SK-N-SH treated with all-trans-retinoic acid at 6 μM for 48 hours (cell line): ENCODE measurements at regions not wholly inside any gene's neighbourhood (a gene's known extent, or its start where the extent isn't known, plus 50 kb on each side); places are given as distances from the start of the nearest gene placed in this dataset.

Source experiments
- ATAC-seq: fragments of 200-7000 bp; cut with Tn5 transposase; 3 replicates; pipeline ENCODE4 v1.9.1; 2020; ENCODE audit warnings: mild to moderate bottlenecking, moderate library complexity
- ARNTL ChIP-seq: fragments of 450-650 bp; formaldehyde crosslinking; IDR thresholded peaks from 2 replicates; pipeline ENCODE4 v1.5.0; 2020; ENCODE audit warnings: low read depth, mild to moderate bottlenecking, moderate library complexity, borderline replicate concordance
- BACH2 ChIP-seq: fragments of 250-450 bp; sonication (Bioruptor Pico); IDR thresholded peaks from 2 replicates; pipeline ENCODE4 v1.9.0; 2021; ENCODE audit warnings: mild to moderate bottlenecking, borderline replicate concordance
- CREB5 ChIP-seq: fragments of 250-450 bp; sonication (Bioruptor Pico); IDR thresholded peaks from 2 replicates; pipeline ENCODE4 v1.5.1; 2020; ENCODE audit warnings: low read depth, mild to moderate bottlenecking, moderate library complexity
- CSDC2 ChIP-seq: fragments of 250-450 bp; sonication (Bioruptor Pico); IDR thresholded peaks from 2 replicates; pipeline ENCODE4 v1.5.0; 2020; ENCODE audit warnings: mild to moderate bottlenecking, moderate library complexity
- ESRRG ChIP-seq: fragments of 250-450 bp; sonication (Bioruptor Pico); IDR thresholded peaks from 2 replicates; pipeline ENCODE4 v1.6.1; 2021; ENCODE audit warnings: mild to moderate bottlenecking
- GLIS3 ChIP-seq: fragments of 250-450 bp; sonication (Bioruptor Pico); IDR thresholded peaks from 2 replicates; pipeline ENCODE4 v1.5.0; 2020; ENCODE audit warnings: mild to moderate bottlenecking, moderate library complexity
- ISL1 ChIP-seq: fragments of 250-450 bp; sonication (Bioruptor Pico); IDR thresholded peaks from 2 replicates; pipeline ENCODE4 v2.1.2; 2022; ENCODE audit warnings: mild to moderate bottlenecking, moderate library complexity
- OSR1 ChIP-seq: fragments of 250-450 bp; sonication (Bioruptor Pico); IDR thresholded peaks from 2 replicates; pipeline ENCODE4 v1.8.0; 2022; ENCODE audit warnings: moderate library complexity, mild to moderate bottlenecking, inconsistent platforms
- PATZ1 ChIP-seq: fragments of 250-450 bp; sonication (Bioruptor Pico); IDR thresholded peaks from 2 replicates; pipeline ENCODE4 v1.8.0; 2020; ENCODE audit warnings: mild to moderate bottlenecking, moderate library complexity, borderline replicate concordance
- POU6F1 ChIP-seq: fragments of 250-450 bp; sonication (Bioruptor Pico); IDR thresholded peaks from 2 replicates; pipeline ENCODE4 v1.8.0; 2021; ENCODE audit warnings: low read depth, mild to moderate bottlenecking, moderate library complexity, borderline replicate concordance
- PPARA ChIP-seq: fragments of 250-450 bp; sonication (Bioruptor Pico); IDR thresholded peaks from 2 replicates; pipeline ENCODE4 v1.5.0; 2020; ENCODE audit warnings: mild to moderate bottlenecking, borderline replicate concordance
- RARB ChIP-seq: fragments of 250-450 bp; sonication (Bioruptor Pico); IDR thresholded peaks from 2 replicates; pipeline ENCODE4 v1.8.0; 2021; ENCODE audit warnings: mild to moderate bottlenecking, moderate library complexity
- SNAI2 ChIP-seq: fragments of 250-450 bp; sonication (Bioruptor Pico); IDR thresholded peaks from 2 replicates; pipeline ENCODE4 v1.5.0; 2020; ENCODE audit warnings: mild to moderate bottlenecking, moderate library complexity
- TCF4 ChIP-seq: fragments of 250-450 bp; sonication (Bioruptor Pico); IDR thresholded peaks from 2 replicates; pipeline ENCODE4 v1.8.0; 2021; ENCODE audit warnings: mild to moderate bottlenecking, moderate library complexity, borderline replicate concordance
- TSHZ2 ChIP-seq: fragments of 250-450 bp; sonication (Bioruptor Pico); IDR thresholded peaks from 2 replicates; pipeline ENCODE4 v1.5.0; 2020; ENCODE audit warnings: mild to moderate bottlenecking, moderate library complexity
- ZFP30 ChIP-seq: fragments of 450-650 bp; formaldehyde crosslinking; IDR thresholded peaks from 2 replicates; pipeline ENCODE4 v1.5.0; 2022; ENCODE audit warnings: mild to moderate bottlenecking, moderate library complexity
- ZNF565 ChIP-seq: fragments of 450-650 bp; formaldehyde crosslinking; conservative IDR thresholded peaks from 2 replicates; pipeline ENCODE4 v1.5.0; 2020; ENCODE audit warnings: low read depth, mild to moderate bottlenecking, moderate library complexity
- ZNF70 ChIP-seq: fragments of 450-650 bp; formaldehyde crosslinking; IDR thresholded peaks from 2 replicates; pipeline ENCODE4 v1.5.0; 2020; ENCODE audit warnings: mild to moderate bottlenecking, moderate library complexity
- ZNF8 ChIP-seq: fragments of 450-650 bp; formaldehyde crosslinking; IDR thresholded peaks from 2 replicates; pipeline ENCODE4 v1.5.0; 2020; ENCODE audit warnings: mild to moderate bottlenecking, moderate library complexity

GRCh38 chr1:82790556-82790955 lies 989.8 kb downstream of the ADGRL2 start:
- TF ChIP-seq OSR1 (no peak), ISL1 (CRISPR knock-in tag) (no peak), ZNF565 (no peak), BACH2 (no peak), TCF4 (CRISPR knock-in tag) (no peak), TSHZ2 (CRISPR knock-in tag) (no peak), GLIS3 (CRISPR knock-in tag) (no peak), ZFP30 (CRISPR knock-in tag) (no peak)
- ATAC-seq: no peak

GRCh38 chr1:82788660-82789059 lies 987.9 kb downstream of the ADGRL2 start:
- ATAC-seq: no peak
- no peak for TF ChIP-seq ZFP30 (CRISPR knock-in tag)
- TF ChIP-seq SNAI2 (CRISPR knock-in tag): no peak
- TF ChIP-seq ZNF8 (CRISPR knock-in tag): no peak
- TF ChIP-seq TCF4 (CRISPR knock-in tag): no peak
- TF ChIP-seq PPARA: no peak
- TF ChIP-seq TSHZ2 (CRISPR knock-in tag): no peak
- TF ChIP-seq PATZ1 (CRISPR knock-in tag): no peak

GRCh38 chr1:82788038-82788437 lies 987.3 kb downstream of the ADGRL2 start:
- no peak for ATAC-seq
- TF ChIP-seq CREB5 (CRISPR knock-in tag) (no peak), PATZ1 (CRISPR knock-in tag) (no peak), SNAI2 (CRISPR knock-in tag) (no peak), TCF4 (CRISPR knock-in tag) (no peak), ESRRG (no peak), PPARA (no peak), POU6F1 (CRISPR knock-in tag) (no peak)

- ATAC-seq: no peak
- TF ChIP-seq PPARA (no peak), RARB (CRISPR knock-in tag) (no peak), PATZ1 (CRISPR knock-in tag) (no peak), SNAI2 (CRISPR knock-in tag) (no peak), ESRRG (no peak), CSDC2 (CRISPR knock-in tag) (no peak), ZNF70 (CRISPR knock-in tag) (no peak), ARNTL (CRISPR knock-in tag) (no peak), ZNF565 (no peak), CREB5 (CRISPR knock-in tag) (no peak)
Observed at GRCh38 chr1:82786883-82787282, 986.1 kb downstream of the ADGRL2 start.
